ENCODE measurements at regions not wholly inside any gene's neighbourhood (a gene's known extent, or its start where the extent isn't known, plus 50 kb on each side); places are given as distances from the start of the nearest gene placed in this dataset.
"Not testable (repeated sequence)": the region's sequence is repeated elsewhere in the genome, so short reads cannot be mapped to it uniquely, and the experiment has no call there.

DNA sequence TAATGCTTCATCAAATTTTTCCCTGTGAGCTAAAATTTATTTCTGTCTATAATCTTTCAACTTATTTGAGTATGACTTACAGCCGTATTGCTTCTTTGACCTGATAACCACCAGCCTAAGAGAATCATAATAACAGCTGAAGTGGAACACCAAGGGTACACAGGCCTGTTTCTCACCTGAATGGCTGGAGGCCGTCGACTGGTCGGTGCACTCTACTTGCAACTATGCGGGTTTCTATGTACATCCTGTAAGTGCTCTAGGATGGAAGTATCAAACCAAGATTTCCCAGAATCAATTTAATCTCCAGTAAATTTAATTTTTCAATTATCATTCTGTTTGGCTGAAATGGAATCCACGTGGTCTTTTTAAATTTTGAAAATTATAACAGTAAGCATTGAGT lies 504.8 kb upstream of the PHF14 start:
- DNase-seq (ENCODE audit: low spot score): no peak

- DNase-seq (ENCODE audit: low spot score): no peak
These were observed 504.2 kb upstream of the PHF14 start for GRCh38 chr7:10469476-10469875.

- DNase-seq (ENCODE audit: low spot score): no peak
These were observed 502.2 kb upstream of the PHF14 start for GRCh38 chr7:10471280-10472058.

DNA sequence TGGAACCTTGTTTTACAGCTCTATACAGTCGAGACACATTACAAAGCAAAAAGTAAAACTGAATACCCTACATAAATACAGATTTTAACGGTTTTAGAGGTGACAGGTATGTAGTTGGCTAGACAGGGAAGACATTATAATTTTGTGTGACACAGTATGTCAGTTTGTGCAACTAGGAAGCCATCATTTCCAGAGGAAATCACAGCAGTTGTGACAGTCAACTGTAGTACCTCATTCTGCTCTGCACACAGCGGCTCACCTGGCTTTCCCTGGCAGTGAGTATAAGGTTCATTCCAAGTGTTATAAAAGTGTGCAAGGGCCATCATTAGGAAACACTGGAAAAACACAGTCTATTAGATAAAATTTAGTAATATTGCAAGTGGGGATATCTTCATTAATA lies 501.6 kb upstream of the PHF14 start:
- DNase-seq (ENCODE audit: low spot score): no peak

DNA sequence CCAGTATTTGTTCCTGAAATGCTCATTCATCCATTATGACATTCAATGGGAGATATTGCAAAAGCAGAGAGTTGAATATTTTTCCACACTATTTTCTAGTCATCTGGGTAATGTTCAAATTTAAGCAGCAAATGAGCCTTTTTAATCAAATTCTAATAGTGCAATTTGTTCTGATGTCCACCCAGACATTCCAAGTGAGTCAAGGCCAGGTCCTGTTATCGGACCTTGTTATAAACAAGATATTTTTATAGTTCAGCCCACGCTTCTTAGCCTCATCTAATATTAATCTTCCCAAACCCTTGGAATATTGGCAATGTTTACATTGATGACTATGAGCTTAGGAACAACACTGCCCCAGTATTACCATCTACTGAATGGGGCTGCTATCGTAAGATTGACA lies 500.1 kb upstream of the PHF14 start:
- no peak for DNase-seq (ENCODE audit: low spot score)

DNA sequence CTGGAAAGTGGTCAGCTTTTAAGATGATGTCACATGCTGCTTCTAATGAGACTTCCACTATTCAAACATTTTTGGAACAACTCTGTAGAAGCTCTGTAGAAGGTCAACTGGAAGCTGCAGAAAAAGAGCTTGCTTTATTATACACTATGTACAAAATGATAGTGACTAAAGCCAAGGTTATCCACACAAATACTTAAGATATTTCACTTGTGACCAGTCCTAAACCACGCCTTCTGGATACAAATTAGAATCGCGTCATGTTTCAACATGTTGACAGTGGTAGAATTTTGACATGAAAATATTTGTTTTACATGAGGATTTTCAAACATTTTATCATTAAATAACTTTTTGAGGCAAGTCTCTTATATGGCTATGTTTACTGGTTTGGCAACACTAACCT lies 499.6 kb upstream of the PHF14 start:
- DNase-seq (ENCODE audit: low spot score): no peak

DNA sequence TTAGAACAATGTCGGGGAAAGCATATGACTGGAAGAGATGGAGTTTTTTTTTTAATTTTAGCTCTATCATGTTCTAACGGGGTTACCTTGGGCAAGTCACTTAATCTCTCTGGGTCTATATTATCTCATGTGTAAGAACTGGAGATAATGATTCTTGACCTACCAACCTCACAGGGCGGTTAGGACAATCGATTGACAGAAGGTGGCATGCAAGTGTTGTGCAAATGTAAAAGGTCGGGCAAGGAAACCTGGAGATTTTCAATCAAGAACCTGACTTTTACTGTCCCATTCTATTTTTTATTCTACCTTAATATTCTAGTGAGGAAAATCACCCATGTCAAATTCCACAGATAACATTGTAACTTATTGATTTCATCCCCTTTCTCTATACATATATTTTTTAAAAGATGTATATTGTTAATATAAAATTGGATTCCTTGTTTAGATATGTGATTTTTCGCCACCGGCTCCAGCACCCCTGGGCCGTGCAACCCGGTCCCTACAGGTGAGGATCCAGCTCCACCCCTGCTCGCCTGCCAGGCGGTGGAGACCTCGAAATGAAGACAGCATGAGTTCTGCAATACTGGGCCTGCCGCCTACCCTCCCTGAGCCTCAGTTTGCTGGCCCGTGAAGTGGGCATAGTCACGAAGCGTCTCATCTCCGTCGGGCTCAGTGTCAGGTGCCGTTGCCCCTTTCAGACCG lies 497.6 kb upstream of the PHF14 start:
- no peak for DNase-seq (ENCODE audit: low spot score)

GRCh38 chr7:10476642-10477041 lies 497.0 kb upstream of the PHF14 start:
- no peak for DNase-seq (ENCODE audit: low spot score)

GRCh38 chr7:10483671-10484070 lies 490.0 kb upstream of the PHF14 start:
- no peak for DNase-seq (ENCODE audit: low spot score)

GRCh38 chr7:10484767-10485166 lies 488.9 kb upstream of the PHF14 start:
- DNase-seq (ENCODE audit: low spot score): no peak

DNA sequence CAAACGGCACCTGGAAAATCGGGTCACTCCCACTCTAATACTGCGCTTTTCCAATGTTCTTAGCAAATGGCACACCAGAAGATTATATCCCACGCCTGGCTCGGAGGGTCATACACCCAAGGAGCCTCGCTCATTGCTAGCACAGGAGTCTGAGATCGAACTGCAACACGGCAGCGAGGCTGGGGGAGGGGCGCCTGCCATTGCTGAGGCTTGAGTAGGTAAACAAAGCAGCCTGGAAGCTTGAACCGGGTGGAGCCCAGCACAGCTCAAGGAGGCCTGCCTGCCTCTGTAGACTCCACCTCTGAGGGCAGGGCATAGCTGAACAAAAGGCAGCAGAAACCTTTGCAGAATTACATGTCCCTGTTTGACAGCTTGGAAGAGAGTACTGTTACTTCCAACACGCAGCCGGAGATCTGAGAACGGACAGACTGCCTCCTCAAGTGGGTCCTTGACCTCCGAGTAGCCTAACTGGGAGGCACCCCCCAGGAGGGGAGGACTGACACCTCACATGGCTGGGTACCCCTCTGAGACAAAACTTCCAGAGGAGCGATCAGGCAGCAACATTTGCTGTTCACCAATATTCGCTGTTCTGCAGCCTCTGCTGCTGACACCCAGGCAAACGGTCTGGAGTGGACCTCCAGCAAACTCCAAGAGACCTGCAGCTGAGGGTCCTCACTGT lies 472.3 kb upstream of the PHF14 start:
- not testable (repeated sequence) for DNase-seq (ENCODE audit: low spot score)

DNA sequence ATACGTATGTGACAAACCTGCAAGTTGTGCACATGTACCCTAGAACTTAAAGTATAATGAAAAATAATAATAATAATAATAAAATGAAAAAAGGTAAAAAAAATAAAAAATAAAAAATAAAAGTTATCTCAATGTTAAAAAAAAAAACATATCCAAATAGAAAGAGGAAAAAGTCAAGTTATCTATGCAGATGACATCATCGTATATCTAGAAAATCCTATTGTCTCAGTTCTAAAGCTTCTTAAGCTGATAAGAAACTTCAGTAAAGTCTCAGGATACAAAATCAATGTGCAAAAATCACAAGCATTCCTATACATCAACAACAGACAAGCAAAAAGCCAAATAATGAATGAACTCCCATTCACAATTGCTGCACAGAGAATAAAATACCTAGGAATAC lies 466.6 kb upstream of the PHF14 start:
- no peak for DNase-seq (ENCODE audit: low spot score)

DNA sequence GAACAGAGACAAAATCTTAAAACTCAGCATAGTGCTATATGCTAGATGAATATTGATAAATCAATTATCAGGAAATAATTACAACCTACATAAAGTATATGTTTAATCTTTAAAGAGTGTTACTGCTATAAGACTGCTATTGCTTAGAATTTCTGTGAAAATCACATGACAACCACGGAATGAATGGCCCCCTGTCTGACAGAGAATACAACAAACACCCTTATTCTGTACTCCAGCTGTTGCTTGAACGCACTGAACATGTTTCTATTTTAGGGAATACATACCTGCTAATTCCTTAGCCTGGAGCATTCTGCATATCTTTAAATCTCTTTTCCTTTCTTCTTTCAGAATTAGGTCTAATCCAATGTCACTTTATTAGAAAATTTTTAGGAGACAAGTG lies 452.4 kb upstream of the PHF14 start:
- DNase-seq (ENCODE audit: low spot score): no peak

DNA sequence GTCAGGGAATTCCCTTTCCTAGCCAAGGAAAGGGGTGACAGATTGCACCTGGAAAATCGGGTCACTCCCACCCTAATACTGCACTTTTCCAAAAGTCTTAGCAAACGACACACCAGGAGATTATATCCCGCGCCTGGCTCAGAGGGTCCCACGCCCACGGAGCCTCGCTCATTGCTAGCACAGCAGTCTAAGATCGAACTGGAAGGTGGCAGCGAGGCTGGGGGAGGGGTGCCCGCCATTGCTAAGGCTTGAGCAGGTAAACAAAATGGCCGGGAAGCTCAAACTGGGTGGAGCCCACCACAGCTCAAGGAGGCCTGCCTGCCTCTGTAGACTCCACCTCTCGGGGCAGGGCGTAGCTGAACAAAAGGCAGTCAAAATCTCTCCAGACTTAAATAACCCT lies 440.2 kb upstream of the PHF14 start:
- DNase-seq (ENCODE audit: low spot score): not testable (repeated sequence)

DNA sequence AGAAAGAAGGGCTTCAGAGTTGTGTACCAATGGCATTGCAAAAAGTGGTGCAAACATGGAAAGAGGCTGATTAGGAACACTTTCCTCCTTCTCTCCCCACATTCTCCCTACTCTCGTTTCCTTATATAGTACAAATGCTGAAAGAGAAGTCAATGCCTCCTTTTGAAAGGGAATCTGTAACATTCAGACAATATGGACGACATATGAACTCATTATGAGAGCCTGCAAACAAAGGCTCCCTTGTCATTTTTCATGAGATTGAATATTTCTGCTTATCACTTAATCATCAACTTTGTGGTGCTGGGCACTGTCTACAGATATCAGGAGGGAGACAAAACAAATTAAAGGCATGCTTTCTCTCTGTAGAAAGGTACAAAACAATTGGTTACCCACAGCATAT lies 437.1 kb upstream of the PHF14 start:
- no peak for DNase-seq (ENCODE audit: low spot score)

DNA sequence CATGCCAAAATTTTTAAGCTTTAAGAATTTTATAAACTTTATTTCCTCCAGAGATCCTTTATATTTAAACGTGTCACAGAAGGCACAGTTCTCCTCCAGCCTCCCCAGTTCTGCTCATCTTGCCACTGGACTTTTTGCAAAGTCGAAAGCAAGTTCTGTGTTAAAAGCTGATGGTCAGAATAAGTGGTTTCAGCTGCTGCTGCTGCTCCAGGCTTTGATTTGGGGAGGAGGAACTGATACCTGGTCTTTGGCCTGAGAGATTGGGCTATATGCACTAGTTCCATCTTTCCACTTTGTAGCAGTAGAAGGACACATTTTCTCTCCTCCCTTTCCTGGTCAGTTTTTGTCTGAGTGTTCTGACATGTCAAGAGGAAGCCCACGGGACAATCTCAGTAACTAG lies 435.9 kb upstream of the PHF14 start:
- DNase-seq (ENCODE audit: low spot score): no peak

DNA sequence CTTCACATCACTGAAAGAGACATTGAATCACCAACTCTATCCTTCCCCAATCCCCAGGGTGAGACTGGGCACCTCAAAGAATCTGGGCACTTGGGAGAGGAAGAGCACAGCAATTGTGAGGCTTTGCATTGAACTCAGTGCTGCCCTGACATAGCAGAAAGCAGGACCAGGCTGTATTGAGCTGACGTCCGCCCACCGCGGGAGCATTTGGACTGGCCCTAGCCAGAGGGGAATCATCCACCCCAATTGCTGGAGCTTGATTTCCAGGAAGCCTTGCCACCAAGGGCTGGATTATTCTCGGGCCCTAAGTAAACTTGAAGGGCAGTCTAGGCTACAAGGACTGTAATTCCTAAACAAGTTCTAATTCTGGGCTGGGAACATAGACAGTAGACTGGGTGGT lies 416.3 kb upstream of the PHF14 start:
- no peak for DNase-seq (ENCODE audit: low spot score)

DNA sequence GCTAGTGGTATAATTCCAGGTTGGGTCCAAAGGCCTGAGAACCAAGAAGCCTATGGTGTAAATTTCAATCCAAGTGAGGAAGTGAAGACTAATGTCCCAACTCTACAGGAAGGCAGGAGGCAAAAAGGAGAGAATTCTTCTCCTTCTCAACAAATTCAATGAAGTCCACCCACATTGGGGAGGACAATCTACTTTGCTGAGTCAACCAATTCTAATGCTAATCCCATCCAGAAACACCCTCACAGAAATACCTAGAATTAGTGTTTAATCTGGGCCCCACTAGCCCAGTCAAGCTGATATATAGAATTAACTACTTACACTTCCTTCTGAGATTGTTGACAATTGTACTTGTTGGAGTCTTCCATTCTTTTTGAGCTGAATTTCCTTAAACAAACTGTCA lies 413.2 kb upstream of the PHF14 start:
- DNase-seq (ENCODE audit: low spot score): no peak

GRCh38 chr7:10568891-10569290 lies 404.8 kb upstream of the PHF14 start:
- DNase-seq (ENCODE audit: low spot score): no peak

DNA sequence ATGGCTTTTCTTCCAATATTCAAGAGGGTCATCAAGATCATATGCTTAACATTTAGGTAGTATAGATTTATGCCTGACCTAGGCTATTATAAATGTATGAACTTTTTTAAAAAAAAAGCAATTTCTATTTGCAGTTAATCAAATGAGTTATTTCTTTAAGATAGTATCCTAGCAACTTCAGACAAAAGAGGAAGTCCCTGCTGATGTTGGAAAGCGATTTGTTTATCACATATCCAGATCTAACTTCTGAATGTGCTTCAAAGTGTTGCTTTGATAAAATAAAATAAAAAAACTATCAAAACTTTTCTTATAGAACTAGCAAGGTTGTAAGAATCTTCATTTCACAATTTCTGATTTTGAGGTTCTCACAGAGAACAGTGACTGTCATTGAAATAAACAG lies 401.9 kb upstream of the PHF14 start:
- DNase-seq (ENCODE audit: low spot score): no peak

DNA sequence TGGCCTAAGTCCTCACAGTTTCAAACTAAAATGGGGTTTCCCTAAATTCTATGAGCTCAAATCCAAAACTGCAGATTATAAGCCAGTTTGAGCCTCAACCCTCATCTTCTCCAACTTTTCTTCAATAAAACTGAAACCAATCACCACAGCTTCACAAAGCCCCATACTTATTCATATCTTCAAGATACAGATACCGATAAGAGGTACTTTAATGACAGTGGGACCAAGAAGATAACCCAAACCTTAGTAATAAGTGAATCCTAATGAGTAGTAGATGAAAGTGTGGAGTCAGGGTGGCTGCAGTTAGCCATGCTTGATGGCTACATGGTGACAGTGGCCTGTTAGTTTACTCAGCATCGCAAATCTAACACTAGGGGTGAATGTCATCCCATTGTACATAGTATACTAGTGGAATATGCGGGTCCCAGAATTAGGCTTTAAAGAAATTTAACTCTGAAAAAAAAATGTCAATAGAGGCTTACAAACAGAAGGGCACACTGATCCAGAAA lies 395.8 kb upstream of the PHF14 start:
- no peak for DNase-seq (ENCODE audit: low spot score)

DNA sequence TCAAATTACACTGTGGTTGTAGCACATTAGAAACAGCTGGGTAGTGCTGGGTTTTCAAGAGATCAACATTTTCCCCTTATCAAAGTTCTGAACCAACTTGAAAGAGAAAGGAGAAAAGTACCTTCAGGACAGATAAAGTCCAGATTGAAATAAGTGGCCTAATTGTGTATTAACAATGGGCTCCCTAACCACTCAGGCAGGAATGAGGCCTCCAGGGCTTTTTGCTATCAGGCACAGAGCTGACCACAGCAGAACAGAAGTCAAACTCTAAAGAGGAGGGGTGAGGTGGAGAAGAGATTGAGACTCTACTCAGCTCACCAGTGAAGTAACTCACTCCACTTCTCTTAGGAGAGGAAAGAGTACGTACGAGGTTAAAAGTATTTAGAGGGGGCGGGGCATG lies 394.1 kb upstream of the PHF14 start:
- no peak for DNase-seq (ENCODE audit: low spot score)

- no peak for DNase-seq (ENCODE audit: low spot score)
These were observed 388.8 kb upstream of the PHF14 start for GRCh38 chr7:10584886-10585285.
